Psoas muscle (tissue), 7 donors: ENCODE measurements at regions not wholly inside any gene's neighbourhood (a gene's known extent, or its start where the extent isn't known, plus 50 kb on each side); places are given as distances from the start of the nearest gene placed in this dataset.

Experiments
- ATAC-seq, 4 donors: fragments of 200-7000 bp; cut with Tn5 transposase; one replicate each; pipeline ENCODE4 v1.9.1; 2020; ENCODE audit warnings: moderate library complexity in 3 of 4, mild to moderate bottlenecking in 2 of 4
- DNase-seq, 2 donors: peaks; one replicate each; pipeline ENCODE4 v3.0.0-alpha.2; 2020
- H3K27ac ChIP-seq: fragments of 200-600 bp; one replicate; pipeline ENCODE4 v1.8.0; 2022
- H3K27me3 ChIP-seq, 3 donors: fragments of 200-600 bp in 1 of 3; one replicate each; pipeline versions ENCODE4 v1.6.1 to v1.8.0; 2013 to 2022; ENCODE audit warnings: low read length in 2 of 3, mild to moderate bottlenecking in 2 of 3, moderate library complexity in 1 of 3; ENCODE audit not compliant: insufficient read depth in 3 of 3
- H3K36me3 ChIP-seq, 2 donors: fragments of 200-600 bp in 1 of 2; one replicate each; pipeline versions ENCODE4 v1.6.1 to v1.8.0; 2013 to 2022; ENCODE audit warnings: low read depth in 1 of 2, mild to moderate bottlenecking in 1 of 2, moderate library complexity in 1 of 2; ENCODE audit not compliant: insufficient read depth in 1 of 2
- H3K4me1 ChIP-seq: fragments of 200-600 bp; one replicate; pipeline ENCODE4 v1.8.0; 2022
- H3K4me3 ChIP-seq: fragments of 200-600 bp; one replicate; pipeline ENCODE4 v1.8.0; 2022; ENCODE audit warnings: mild to moderate bottlenecking
- H3K9me3 ChIP-seq: fragments of 200-600 bp; one replicate; pipeline ENCODE4 v1.8.0; 2022
- CTCF ChIP-seq: fragments of 200-600 bp; IDR thresholded peaks from one replicate; pipeline ENCODE4 v1.8.0; 2022; ENCODE audit warnings: antibody characterized with exemption
- WGBS, 3 donors: extraction: QIAGEN DNeasy Blood & Tissue Kit; methylation state at CpG; one replicate each; pipeline versions ENCODE4 v1.1.6 to v1.1.7; 2013; 5-methylcytosine and 5-hydroxymethylcytosine counted together
- intact Hi-C, 2 donors: fragments of 100-400 bp; cut with DNase I; formaldehyde crosslinking; loops; one replicate each; pipeline versions ENCODE4 v1.11.0 to v1.14.2; 2022
- donor health status: healthy with polysubstance abuse.
- donor health status: DM: no; HTN: no; CAD: no; lungs with moderate emphysema.
- donor health status: Bipolar disorder and iron deficiency.
- donor health status: healthy.
- donor health status: DM: yes; HTN: yes; CAD: no.
- donor health status: DM: no; HTN: no; CAD: no.
- donor health status: DM: yes; HTN: yes; CAD: no.

- ATAC-seq (no peak), DNase-seq (no peak)
- H3K4me3 ChIP-seq: no peak overlapping the region
- H3K36me3 ChIP-seq: no peaks in the 10 kb centered on the region
- H3K27me3 ChIP-seq: no peaks in the 10 kb centered on the region
- no peak for TF ChIP-seq CTCF
- intact Hi-C loops: no loop called here
- H3K9me3 ChIP-seq: no peaks in the 10 kb centered on the region
- WGBS, 3 donors: 91 to 95% (median 94%) methylated on average over 5 of the region's 5 CpGs
- no peaks in the 10 kb centered on the region for H3K4me1 ChIP-seq
- no peak overlapping the region for H3K27ac ChIP-seq
Measured at GRCh38 chr17:72401883-72402726, 281.3 kb downstream of the SOX9 start.

GRCh38 chr17:72402727-72403210 lies 281.9 kb downstream of the SOX9 start:
- intact Hi-C loops: no loop called here
- no peak for ATAC-seq
- WGBS, 3 donors: 87 to 90% (median 90%) methylated on average over 5 of the region's 5 CpGs

DNA sequence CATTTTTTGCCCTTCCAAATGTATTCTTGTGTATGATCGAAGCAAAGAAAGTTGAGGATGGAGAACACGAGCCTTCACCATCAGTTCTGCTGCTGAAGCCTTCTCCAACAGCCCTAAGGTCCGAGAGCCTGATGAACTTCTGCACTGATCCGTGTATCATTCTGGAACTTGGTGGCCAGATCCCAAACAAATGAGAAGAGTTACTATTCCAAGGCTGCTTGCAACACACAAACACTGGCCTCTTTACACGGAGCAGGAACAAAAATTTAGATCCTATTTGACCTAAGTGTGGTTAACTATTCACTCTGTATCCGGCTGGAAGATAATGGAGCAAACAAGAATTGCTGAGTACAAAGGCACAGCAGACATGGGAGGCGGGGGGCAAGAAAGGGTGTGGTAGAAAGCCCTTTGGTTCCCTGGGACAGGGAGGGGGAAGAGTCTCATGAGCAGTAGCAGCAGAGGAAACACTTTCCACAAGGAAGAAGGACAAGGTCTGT lies 282.9 kb downstream of the SOX9 start:
- DNase-seq (no peak), ATAC-seq (no peak)
- no peaks in the 10 kb centered on the region for H3K27me3 ChIP-seq
- H3K4me1 ChIP-seq: no peaks in the 10 kb centered on the region
- no peak overlapping the region for H3K4me3 ChIP-seq
- intact Hi-C loops: no loop called here
- WGBS, 3 donors: 87 to 91% (median 88%) methylated on average over 7 of the region's 7 CpGs
- H3K9me3 ChIP-seq: no peaks in the 10 kb centered on the region
- no peaks in the 10 kb centered on the region for H3K36me3 ChIP-seq
- no peak overlapping the region for H3K27ac ChIP-seq
- TF ChIP-seq CTCF: no peak

More at GRCh38 chr17:72402727-72403210, 281.9 kb downstream of the SOX9 start:
- Histone ChIP-seq H3K36me3 (no peaks in the 10 kb centered on the region), H3K27ac (no peak overlapping the region), H3K9me3 (no peaks in the 10 kb centered on the region), H3K27me3 (no peaks in the 10 kb centered on the region), H3K4me3 (no peak overlapping the region), H3K4me1 (no peaks in the 10 kb centered on the region)
- no peak for TF ChIP-seq CTCF
- no peak for DNase-seq

GRCh38 chr17:72404872-72405271 lies 284.1 kb downstream of the SOX9 start:
- DNase-seq (no peak), ATAC-seq (no peak)
- WGBS, 3 donors: 38 to 61% (median 41%) methylated on average over 4 of the region's 4 CpGs
- Histone ChIP-seq H3K36me3 (no peaks in the 10 kb centered on the region), H3K27me3 (no peaks in the 10 kb centered on the region), H3K9me3 (no peaks in the 10 kb centered on the region), H3K27ac (no peak overlapping the region), H3K4me1 (no peaks in the 10 kb centered on the region), H3K4me3 (no peak overlapping the region)
- no peak for TF ChIP-seq CTCF
- intact Hi-C loops: no loop called here
